ENCODE measurements at regions not wholly inside any gene's neighbourhood (a gene's known extent, or its start where the extent isn't known, plus 50 kb on each side); places are given as distances from the start of the nearest gene placed in this dataset.

DNA sequence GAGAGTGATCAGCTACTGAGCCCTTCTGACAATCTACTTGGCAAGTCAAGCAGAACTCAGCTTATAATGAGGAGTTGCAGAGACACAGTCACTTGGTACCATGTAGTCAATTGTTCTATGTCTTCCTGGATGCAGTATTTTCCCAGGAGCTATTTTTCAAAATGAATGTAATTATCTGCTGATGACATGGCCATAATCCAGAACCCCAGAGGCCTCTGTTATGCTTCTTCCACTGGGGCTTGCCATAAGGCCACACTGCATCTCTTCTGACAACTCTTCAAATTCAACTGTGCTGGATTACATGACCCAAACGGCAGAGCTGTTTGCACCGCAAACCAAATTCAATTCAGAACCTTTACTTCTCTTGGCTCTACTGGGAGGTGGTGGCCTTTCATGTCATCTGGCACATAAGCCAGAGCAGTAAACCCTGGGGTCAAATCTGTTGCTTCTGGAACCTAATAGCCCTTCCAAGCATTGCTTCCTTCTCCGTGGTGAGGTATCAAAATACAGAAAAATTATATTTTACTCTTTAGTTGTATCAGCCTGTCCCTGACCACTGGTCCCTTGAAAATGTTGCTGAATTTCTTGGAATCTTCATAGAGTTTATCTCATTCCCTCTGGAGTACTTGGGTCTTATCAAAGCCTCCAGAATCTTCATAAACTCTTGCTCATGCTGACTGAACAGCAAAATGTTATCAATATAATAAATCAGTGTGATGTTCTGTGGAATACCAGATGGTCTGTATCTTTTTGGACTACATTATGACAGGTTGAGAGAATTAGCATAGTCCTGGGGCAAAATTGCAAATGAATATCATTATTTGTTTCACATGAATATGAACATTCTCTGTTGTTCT, 79.4 kb upstream of the DCN start:
- DNase-seq: no peak
- H3K27me3 Mint-ChIP-seq (ENCODE audit: insufficient read depth): peaks cover 1% of the 10 kb centered on the region

DNA sequence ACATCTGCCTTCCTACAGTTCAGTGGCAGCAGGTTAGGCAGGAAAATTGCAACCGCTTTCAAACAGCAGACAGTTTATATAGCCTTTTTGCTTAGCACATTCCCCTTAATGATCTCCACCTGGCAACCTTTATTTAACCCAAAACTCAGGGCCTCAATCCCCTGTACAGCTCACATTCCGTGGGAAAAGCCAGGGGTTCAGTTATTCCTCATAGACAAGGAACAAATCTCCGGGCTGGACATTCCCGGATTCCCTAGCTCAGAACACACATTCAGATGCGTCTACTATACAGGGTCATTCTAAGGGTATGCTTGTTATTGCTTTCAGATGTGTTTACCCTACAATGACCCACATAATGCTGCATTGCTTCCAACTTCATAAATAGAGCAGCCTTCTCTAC, 73.8 kb upstream of the DCN start:
- Mint-ChIP-seq H3K4me3 (no peak overlapping the region), H3K4me1 (ENCODE audit: low read depth) (no peaks in the 10 kb centered on the region), H3K27me3 (ENCODE audit: insufficient read depth) (peaks cover 1% of the 10 kb centered on the region), H3K36me3 (ENCODE audit: low read depth) (no peaks in the 10 kb centered on the region), H3K9me3 (no peaks in the 10 kb centered on the region), H3K27ac (no peak overlapping the region)
- no peak for DNase-seq
- TF ChIP-seq, protein P1, sequence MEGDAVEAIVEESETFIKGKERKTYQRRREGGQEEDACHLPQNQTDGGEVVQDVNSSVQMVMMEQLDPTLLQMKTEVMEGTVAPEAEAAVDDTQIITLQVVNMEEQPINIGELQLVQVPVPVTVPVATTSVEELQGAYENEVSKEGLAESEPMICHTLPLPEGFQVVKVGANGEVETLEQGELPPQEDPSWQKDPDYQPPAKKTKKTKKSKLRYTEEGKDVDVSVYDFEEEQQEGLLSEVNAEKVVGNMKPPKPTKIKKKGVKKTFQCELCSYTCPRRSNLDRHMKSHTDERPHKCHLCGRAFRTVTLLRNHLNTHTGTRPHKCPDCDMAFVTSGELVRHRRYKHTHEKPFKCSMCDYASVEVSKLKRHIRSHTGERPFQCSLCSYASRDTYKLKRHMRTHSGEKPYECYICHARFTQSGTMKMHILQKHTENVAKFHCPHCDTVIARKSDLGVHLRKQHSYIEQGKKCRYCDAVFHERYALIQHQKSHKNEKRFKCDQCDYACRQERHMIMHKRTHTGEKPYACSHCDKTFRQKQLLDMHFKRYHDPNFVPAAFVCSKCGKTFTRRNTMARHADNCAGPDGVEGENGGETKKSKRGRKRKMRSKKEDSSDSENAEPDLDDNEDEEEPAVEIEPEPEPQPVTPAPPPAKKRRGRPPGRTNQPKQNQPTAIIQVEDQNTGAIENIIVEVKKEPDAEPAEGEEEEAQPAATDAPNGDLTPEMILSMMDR (IDR thresholded peaks at IDR 0.05): no peak

More for the DNA sequence above, 79.4 kb upstream of the DCN start:
- H3K4me3 Mint-ChIP-seq: no peak overlapping the region
- no peaks in the 10 kb centered on the region for H3K4me1 Mint-ChIP-seq (ENCODE audit: low read depth)
- H3K9me3 Mint-ChIP-seq: no peaks in the 10 kb centered on the region
- no peak overlapping the region for H3K27ac Mint-ChIP-seq
- TF ChIP-seq, protein P1 (IDR thresholded peaks at IDR 0.05): no peak
- H3K36me3 Mint-ChIP-seq (ENCODE audit: low read depth): no peaks in the 10 kb centered on the region

DNA sequence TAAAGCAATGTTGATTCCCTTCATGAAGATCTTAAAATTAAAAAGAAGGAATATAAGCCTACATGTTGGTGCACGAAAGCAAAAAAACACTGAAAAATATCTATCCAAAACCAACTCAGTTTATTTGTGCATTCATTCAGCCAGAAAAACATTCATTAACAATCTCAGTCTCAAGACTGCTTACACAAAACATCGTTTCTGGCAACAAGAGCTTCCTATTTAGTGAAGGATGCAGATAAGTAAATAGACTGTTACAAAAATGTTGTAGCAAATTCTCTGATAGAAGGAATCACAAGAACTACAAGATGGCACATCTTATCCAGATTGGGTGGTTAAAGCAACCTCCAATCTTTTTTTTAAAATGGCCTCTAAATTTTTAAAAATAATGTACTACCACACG, 69.7 kb upstream of the DCN start:
- Mint-ChIP-seq H3K36me3 (ENCODE audit: low read depth) (no peaks in the 10 kb centered on the region), H3K9me3 (no peaks in the 10 kb centered on the region), H3K4me3 (no peak overlapping the region), H3K27ac (no peak overlapping the region), H3K4me1 (ENCODE audit: low read depth) (peaks cover 10% of the 10 kb centered on the region; the same call in 1 of the 2 replicates), H3K27me3 (ENCODE audit: insufficient read depth) (no peaks in the 10 kb centered on the region)
- TF ChIP-seq, protein P1 (IDR thresholded peaks at IDR 0.05): no peak
- DNase-seq: no peak

DNA sequence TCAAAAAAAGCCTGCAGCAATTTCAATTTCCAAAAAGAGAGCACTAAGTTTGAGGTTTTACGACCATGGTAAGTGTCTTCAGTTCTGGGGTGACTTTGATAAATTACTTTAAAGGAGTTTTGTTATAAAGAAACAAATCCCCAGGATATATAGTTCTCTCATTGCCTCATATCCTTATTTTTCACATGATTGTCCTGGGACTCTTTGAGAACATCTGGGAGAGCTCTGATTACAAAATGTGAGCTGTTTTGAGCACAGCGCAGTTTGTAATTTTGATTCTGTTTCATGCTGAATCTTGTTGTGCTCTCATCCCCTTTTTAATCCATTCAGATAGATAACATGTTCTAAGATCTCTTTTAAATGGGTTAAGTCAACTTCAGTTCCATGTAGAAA, 67.7 kb upstream of the DCN start:
- H3K4me1 Mint-ChIP-seq (ENCODE audit: low read depth): peaks cover 10% of the 10 kb centered on the region; the same call in 1 of the 2 replicates
- no peak overlapping the region for H3K27ac Mint-ChIP-seq
- DNase-seq: no peak
- H3K36me3 Mint-ChIP-seq (ENCODE audit: low read depth): no peaks in the 10 kb centered on the region
- H3K27me3 Mint-ChIP-seq (ENCODE audit: insufficient read depth): no peaks in the 10 kb centered on the region
- TF ChIP-seq, protein P1 (IDR thresholded peaks at IDR 0.05): no peak
- no peak overlapping the region for H3K4me3 Mint-ChIP-seq
- no peaks in the 10 kb centered on the region for H3K9me3 Mint-ChIP-seq

DNA sequence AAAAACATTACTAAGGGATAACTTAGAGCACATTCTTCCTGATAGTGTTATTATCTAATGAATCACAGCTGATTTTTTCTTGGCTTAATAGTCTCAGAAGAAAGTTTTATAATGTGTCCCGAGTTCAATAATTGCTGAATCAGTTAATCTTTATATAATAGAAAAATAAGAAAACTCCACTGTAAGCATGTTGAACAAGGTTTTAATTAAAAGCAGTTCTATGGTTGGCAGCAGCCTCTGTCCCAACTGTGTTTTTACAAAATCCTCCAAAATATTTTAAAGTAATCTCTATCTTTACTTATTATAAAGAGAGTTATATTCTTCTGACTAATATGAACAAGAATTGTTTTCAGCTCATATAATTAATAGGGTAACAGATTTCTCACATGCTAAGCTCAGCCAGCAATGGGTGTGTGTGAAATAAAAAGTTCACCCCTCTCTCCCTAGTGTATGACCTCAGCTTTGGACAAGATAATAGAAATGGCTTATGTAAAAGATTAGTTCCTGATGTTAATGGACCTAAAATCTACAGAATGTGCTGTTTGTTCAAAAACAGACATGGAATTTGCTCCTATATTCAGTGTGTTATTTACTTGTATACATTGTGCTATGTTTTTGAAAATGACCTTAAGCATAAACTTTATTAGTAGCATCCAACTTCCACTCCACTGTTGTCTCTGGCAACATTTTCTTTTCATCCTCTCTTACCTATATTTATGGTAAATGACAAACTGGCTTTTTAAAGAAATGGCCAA, 67.1 kb upstream of the DCN start:
- Mint-ChIP-seq H3K36me3 (ENCODE audit: low read depth) (no peaks in the 10 kb centered on the region), H3K9me3 (no peaks in the 10 kb centered on the region), H3K27me3 (ENCODE audit: insufficient read depth) (no peaks in the 10 kb centered on the region; the same call in 1 of the 2 replicates), H3K4me3 (no peak overlapping the region), H3K4me1 (ENCODE audit: low read depth) (peaks cover 10% of the 10 kb centered on the region; the same call in 1 of the 2 replicates), H3K27ac (no peak overlapping the region)
- no peak for DNase-seq
- TF ChIP-seq, protein P1 (IDR thresholded peaks at IDR 0.05): no peak

Data from HFFc6 (cell line).